HG02938 (cell line): ENCODE measurements at regions not wholly inside any gene's neighbourhood (a gene's known extent, or its start where the extent isn't known, plus 50 kb on each side); places are given as distances from the start of the nearest gene placed in this dataset.
A peak's percentile ranks its signal among the peaks of the same experiment; 100 is the strongest.
"Not testable (repeated sequence)": the region's sequence is repeated elsewhere in the genome, so short reads cannot be mapped to it uniquely, and the experiment has no call there.

Experiments
- ATAC-seq: cut with Tn5 transposase; IDR thresholded peaks from one replicate; pipeline ENCODE4 v1.9.1; 2021; ENCODE audit warnings: mild to moderate bottlenecking, moderate library complexity; ENCODE audit not compliant: unreplicated experiment

- ATAC-seq: no peak
Measured at GRCh38 chr14:89537911-89538310, 120.9 kb upstream of the FOXN3 start.

GRCh38 chr14:89534902-89535685 lies 118.1 kb upstream of the FOXN3 start:
- no peak for ATAC-seq

GRCh38 chr14:89533766-89534165 lies 116.7 kb upstream of the FOXN3 start:
- no peak for ATAC-seq

GRCh38 chr14:89533136-89533535 lies 116.1 kb upstream of the FOXN3 start:
- no peak for ATAC-seq

- ATAC-seq: no peak
Measured at GRCh38 chr14:89531661-89532335, 114.8 kb upstream of the FOXN3 start.

- ATAC-seq: no peak
Measured at GRCh38 chr14:89524990-89525667, 108.1 kb upstream of the FOXN3 start.

GRCh38 chr14:89524412-89524811 lies 107.4 kb upstream of the FOXN3 start:
- ATAC-seq: no peak

GRCh38 chr14:89521988-89522387 lies 105.0 kb upstream of the FOXN3 start:
- ATAC-seq: no peak

- ATAC-seq: no peak
Measured at GRCh38 chr14:89519040-89519439, 102.0 kb upstream of the FOXN3 start.

GRCh38 chr14:89516173-89516572 lies 99.1 kb upstream of the FOXN3 start:
- no peak for ATAC-seq

- no peak for ATAC-seq
Measured at GRCh38 chr14:89514601-89515000, 97.6 kb upstream of the FOXN3 start.

- ATAC-seq: no peak
Measured at GRCh38 chr14:89509891-89510290, 92.9 kb upstream of the FOXN3 start.

GRCh38 chr14:89508863-89509262 lies 91.8 kb upstream of the FOXN3 start:
- ATAC-seq: no peak

- ATAC-seq: no peak
Measured at GRCh38 chr14:89507926-89508460, 91.0 kb upstream of the FOXN3 start.

GRCh38 chr14:89507521-89507920 lies 90.5 kb upstream of the FOXN3 start:
- ATAC-seq: no peak

GRCh38 chr14:89506891-89507452 lies 89.9 kb upstream of the FOXN3 start:
- ATAC-seq: not testable (repeated sequence)

GRCh38 chr14:89504602-89505313 lies 87.7 kb upstream of the FOXN3 start:
- ATAC-seq: peak; percentile 59

GRCh38 chr14:89504091-89504490 lies 87.1 kb upstream of the FOXN3 start:
- ATAC-seq: no peak

GRCh38 chr14:89503431-89503996 lies 86.5 kb upstream of the FOXN3 start:
- ATAC-seq: peak; percentile 58

- no peak for ATAC-seq
Measured at GRCh38 chr14:89502966-89503365, 85.9 kb upstream of the FOXN3 start.
